ENCODE measurements at regions not wholly inside any gene's neighbourhood (a gene's known extent, or its start where the extent isn't known, plus 50 kb on each side); places are given as distances from the start of the nearest gene placed in this dataset.

DNA sequence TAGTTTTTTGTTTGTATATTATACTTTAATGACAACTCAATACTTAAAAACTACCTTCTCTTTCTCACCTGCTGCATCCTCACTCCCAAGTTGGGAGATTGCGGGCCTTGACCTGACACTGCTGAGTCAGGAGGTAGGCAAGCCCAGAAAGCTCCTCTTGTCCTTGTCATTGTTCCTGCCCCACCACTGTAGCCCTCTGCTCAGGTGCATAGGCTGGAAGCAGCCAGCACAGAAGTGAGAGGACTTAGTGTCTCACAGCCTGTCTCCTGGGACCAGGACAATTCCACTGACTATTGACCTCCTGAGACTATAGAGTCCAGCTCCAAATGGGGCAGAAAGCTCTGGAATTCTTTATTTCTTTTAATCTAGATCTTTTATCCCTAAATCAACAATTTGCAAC is 123.5 kb upstream of the NDP start:
- TF ChIP-seq GATA3 (IDR thresholded peaks at IDR 0.05; ENCODE audit: low read depth, low read length) (no peak), GATA2 (IDR thresholded peaks at IDR 0.05; ENCODE audit: low read depth, low read length) (no peak)
